ENCODE measurements at regions not wholly inside any gene's neighbourhood (a gene's known extent, or its start where the extent isn't known, plus 50 kb on each side); places are given as distances from the start of the nearest gene placed in this dataset.
"Not testable (repeated sequence)": the region's sequence is repeated elsewhere in the genome, so short reads cannot be mapped to it uniquely, and the experiment has no call there.

DNA sequence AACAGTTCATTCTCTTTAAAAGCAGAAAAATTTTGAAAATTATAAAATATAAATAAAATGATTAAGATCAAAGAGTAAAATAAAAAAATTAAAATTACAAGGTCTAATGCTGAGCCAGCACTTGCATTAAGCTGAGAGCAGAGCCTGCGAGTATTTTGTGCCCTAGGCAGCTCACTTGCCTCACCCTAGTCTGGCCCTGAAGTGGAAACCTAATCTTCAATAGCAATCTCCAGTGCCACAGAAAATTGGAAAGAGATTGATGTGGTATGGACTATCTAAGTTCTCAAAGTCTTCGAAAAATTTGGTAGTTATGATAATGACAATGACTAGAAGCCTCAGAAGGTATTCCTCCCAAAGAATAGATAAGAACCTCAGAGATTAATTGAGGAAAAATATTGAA is 459.4 kb upstream of the CBLB start:
- no peak for DNase-seq

DNA sequence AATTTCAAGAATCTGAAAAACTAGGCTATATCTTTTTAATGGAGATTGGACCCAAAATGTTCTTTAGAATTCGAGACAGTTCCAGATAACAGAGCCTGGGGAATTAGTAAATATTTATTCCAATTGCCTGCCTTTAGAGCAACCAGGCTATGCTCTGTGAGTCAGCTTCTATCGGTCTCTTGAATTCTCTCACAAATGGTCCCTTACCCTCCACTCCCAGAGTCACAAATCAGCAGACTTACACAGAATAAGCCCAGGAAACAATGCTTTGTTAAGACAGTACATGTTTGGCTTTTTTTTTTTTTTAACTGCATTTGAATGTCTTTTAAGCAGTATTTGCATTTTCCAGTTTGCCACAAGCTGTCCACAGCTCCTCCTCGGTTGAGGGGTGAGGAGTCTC is 460.7 kb upstream of the CBLB start:
- no peak for DNase-seq

- DNase-seq = no peak
Observed at GRCh38 chr3:106331636-106332035, 462.8 kb upstream of the CBLB start.

DNA sequence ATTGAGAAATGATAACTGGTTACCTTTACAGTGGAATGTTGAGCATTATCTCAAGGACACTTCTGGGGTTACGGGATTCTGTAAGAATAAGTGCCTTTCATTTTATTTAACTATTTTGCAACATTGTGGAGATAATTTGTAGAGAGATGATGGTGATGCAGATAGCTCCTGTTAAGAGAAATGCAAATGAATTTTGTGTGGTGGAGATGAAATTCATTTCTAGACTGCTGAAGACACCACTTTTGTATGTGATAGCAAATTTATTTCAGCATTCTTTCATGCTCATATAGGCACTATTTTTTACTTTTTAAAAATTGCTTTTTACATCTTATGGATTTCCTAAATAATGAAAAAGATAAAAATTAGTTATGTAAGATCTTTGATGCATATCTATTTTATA is 463.3 kb upstream of the CBLB start:
- DNase-seq = no peak

DNA sequence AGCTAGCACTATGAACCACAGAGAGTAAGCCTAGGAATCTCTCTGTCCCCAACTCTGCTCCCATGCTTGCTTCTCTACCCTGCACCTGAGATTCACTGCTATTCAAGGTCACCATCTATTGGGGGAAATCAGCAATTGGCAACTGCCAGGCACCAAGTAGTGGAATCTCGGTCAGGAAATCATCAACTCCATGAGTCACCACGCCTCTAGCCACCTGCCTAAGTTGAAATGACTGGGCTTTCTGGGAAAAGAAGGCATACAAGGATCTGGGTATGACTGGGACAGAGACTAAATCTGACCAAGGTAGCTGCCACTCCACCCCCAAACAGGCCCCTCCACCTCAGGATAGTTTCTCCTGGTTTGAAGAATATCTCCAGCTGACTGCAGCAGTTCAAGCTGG is 464.1 kb upstream of the CBLB start:
- DNase-seq = no peak

GRCh38 chr3:106333911-106334618 is 465.3 kb upstream of the CBLB start:
- no peak for DNase-seq

DNA sequence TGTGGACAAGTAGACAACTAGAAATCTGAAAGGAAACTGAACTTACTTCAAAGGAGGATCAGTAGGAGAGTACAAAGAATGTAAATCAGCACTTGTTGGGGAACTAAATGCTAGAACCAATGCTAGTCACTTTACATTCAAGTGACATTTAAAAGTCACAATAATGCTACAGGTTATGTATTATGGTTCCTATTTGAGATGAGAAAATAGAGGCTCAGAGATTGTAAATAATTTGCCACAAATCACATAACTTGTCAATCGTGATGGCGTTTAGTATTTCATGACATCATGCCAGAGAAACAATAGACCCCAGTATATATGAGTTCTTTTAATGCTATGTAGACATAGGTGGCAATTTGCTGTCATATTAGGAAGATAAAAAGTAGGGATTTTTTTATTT is 467.8 kb upstream of the CBLB start:
- no peak for DNase-seq

- no peak for DNase-seq
Observed at GRCh38 chr3:106337116-106337515, 468.3 kb upstream of the CBLB start.

GRCh38 chr3:106338582-106339214 is 469.9 kb upstream of the CBLB start:
- no peak for DNase-seq

DNA sequence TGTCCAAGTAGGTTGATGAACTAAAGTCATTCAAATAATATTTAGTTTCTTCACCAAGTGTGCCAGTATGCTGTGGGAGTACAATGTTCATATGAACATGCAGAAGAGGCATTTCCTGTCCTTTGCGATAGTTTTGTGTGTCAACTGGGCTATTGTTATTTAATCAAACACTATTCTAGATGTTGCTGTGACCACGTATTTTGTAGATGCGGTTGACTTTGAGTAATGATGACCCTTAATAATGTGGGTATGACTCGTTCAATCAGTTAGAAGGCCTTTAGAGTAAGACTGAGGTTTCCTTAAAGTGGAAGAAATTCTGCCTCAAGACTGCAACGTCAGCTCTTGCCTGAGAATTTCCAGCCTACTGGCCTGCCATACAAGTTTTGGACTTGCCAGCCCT is 470.7 kb upstream of the CBLB start:
- no peak for DNase-seq

GRCh38 chr3:106341087-106341486 is 472.3 kb upstream of the CBLB start:
- DNase-seq = no peak

DNA sequence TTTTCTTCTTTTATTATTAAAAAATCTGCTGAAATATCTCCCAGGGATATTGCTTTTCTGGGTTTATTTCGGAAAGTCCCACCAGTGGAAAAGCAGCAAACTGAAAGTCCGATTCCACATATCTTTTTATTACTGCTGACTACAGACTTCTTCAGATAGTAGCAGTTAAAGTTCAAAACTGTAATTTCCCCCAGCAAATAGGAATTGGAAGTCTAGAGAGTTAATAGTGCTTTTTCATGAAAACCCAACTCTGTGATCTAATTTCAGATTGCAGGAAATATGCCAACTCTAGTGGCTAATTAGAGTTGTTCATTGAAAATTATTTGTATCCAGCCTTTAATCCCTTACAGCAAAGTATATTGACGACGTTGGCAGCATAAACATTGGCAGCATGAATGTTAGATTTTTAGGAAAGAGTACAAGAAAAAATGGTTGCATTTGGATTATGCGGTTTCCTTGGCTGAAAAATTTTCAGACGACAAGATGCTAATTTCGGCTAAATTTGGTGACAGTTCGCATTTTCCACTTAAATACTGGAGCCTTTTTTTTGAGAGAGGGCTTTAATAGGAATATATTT is 472.9 kb upstream of the CBLB start:
- no peak for DNase-seq

GRCh38 chr3:106342386-106342785 is 473.6 kb upstream of the CBLB start:
- no peak for DNase-seq

GRCh38 chr3:106343811-106344210 is 475.0 kb upstream of the CBLB start:
- DNase-seq = no peak

DNA sequence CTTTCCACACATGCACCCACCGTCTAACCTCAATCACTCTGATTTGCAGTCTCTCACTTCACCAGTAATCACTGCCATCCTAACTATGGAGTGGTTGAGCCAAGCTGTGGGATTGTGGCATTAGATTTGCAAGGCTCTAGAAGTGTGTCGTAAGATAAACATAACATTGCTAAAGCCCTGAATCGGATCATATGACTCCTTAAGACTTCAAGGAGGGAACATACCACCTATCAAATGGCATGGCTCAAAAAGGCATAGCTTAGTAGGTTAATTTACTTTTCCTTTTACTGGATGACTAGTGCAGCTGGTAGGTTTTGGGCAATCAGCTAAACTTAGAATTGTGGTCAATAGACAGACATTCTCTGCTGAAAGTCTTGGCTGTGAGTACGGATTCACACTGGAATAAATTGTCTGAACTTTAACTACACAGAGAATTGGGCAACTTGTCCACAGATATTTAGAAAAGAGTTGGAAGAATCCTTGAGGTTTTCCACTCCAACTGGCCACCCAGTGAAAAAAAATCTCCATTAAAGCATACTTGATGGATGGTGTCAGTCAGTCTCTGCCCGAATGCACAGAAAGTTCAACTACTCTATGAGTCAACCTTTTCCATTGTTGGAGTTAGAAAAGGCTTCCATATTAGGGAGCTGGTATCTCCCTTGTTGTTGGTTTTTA is 476.7 kb upstream of the CBLB start:
- no peak for DNase-seq

GRCh38 chr3:106347350-106347749 is 478.5 kb upstream of the CBLB start:
- no peak for DNase-seq

GRCh38 chr3:106348139-106348690 is 479.4 kb upstream of the CBLB start:
- DNase-seq = no peak

- no peak for DNase-seq
Observed at GRCh38 chr3:106349191-106349881, 480.5 kb upstream of the CBLB start.

DNA sequence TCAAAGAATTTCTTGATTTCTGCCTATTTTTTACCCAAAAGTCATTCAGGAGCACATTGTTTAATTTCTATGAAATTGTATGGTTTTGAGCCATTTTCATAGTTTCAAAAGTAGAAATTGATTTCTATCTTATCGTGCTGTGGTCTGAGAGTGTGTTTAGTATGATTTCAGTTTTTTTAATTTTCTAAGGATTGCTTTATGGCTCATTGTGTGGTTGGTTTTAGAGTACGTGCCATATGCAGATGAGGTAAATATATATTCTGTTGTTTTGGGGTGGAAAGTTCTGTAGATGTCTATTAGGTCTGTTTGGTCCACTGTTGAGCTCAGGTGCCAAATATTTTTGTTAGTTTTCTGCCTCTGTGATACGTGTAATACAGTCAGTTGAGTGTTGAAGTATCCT is 487.1 kb upstream of the CBLB start:
- no peak for DNase-seq

DNA sequence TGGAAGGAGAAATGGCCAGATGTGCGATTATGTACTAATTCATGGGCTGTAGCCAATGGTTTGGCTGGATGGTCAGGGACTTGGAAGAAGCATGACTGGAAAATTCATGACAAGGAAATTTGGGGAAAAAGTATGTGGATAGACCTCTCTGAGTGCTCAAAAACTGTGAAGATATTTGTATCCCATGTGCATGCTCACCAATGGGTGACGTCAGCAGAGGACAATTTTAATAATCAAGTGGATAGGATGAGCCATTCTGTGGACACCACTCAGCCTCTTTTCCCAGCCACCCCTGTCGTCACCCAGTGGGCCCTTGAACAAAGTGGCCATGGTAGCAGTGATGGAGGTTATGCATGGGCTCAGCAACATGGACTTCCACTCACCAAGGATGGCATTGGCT is 490.9 kb upstream of the CBLB start:
- DNase-seq = no peak

DNA sequence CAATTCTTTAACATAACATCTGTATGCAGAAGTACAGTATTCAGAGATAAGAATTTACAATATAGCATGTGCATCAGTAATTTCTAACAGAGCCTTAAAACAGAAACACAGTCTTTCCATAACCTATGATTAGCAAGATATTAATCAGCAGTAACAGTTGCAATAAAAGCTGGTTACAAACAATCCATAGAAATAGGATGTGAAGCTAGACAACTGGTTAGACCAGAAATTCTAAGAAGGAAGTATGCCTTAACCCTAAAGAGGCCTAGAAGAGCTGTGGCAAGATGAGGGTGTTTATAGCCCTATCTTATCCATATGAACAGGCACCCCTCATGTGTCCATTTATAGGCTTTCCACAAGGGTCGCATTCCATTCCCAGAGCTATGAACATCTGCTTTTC is 492.1 kb upstream of the CBLB start:
- not testable (repeated sequence) for DNase-seq

GRCh38 chr3:106364477-106364876 is 495.7 kb upstream of the CBLB start:
- no peak for DNase-seq

- no peak for DNase-seq
Observed at GRCh38 chr3:106365061-106365691, 496.4 kb upstream of the CBLB start.

All from activated gamma-delta T cell (primary cell).